GM12878 (cell line): ENCODE measurements at regions not wholly inside any gene's neighbourhood (a gene's known extent, or its start where the extent isn't known, plus 50 kb on each side); places are given as distances from the start of the nearest gene placed in this dataset.

Experiments used
- ATAC-seq: fragments of 200-7000 bp; cut with Tn5 transposase; 3 replicates; pipeline ENCODE4 v1.9.1; 2020; ENCODE audit warnings: mild to moderate bottlenecking, moderate library complexity
- BruUV-seq: library from RNA; stranded (reverse); fragments of 400-500 nt; replicated peaks from 2 replicates; lab custom pipeline; 2021; lab: Mats Ljungman, UMichigan
- CTCF ChIA-PET: fragments of 300-600 bp; sonication (Branson Sonifier 250); formaldehyde crosslinking; extraction: SDS; loops from one replicate; lab custom pipeline; 2021; ENCODE audit warnings: inconsistent platforms; lab: Yijun Ruan, JAX
- POLR2A ChIA-PET: fragments of 350-600 bp; formaldehyde crosslinking; extraction: SDS; loops from one replicate; lab custom pipeline; 2021; ENCODE audit warnings: inconsistent platforms; lab: Charles Lee
- RAD21 ChIA-PET: fragments of 300-600 bp; sonication (Branson Sonifier 250); formaldehyde crosslinking; loops from one replicate; lab custom pipeline; 2023; ENCODE audit warnings: antibody characterized with exemption; ENCODE audit not compliant: unreplicated experiment; lab: Charles Lee
- SMC1A ChIA-PET: fragments of 300-600 bp; sonication (Branson Sonifier 250); formaldehyde crosslinking; loops from one replicate; lab custom pipeline; 2023; ENCODE audit not compliant: unreplicated experiment, uncharacterized antibody; lab: Charles Lee
- DNase-seq: peaks from one replicate; pipeline ENCODE4 v3.0.0-alpha.2; 2011; ENCODE audit warnings: low read depth, low spot score
- FAIRE-seq: peaks from 3 replicates; lab custom pipeline; 2011; peaks lifted over from hg19 to GRCh38; lab: Jason Lieb, UNC
- H2AFZ ChIP-seq: 2 replicates; pipeline ENCODE4 v1.6.0; 2011; ENCODE audit warnings: low read depth, low read length, control low read depth; ENCODE audit not compliant: control insufficient read depth
- H3K27ac ChIP-seq: 2 replicates; pipeline ENCODE4 v1.5.1; 2011; ENCODE audit warnings: control low read depth; ENCODE audit not compliant: control insufficient read depth, insufficient read depth
- H3K27me3 ChIP-seq, 2 experiments: replicated peaks in 1 of 2; 2 replicates each; pipeline versions ENCODE4 v1.6.0 to v1.6.1; 2011; ENCODE audit warnings: low read length in 1 of 2; ENCODE audit not compliant: control insufficient read depth in 2 of 2, insufficient read depth in 2 of 2
- H3K36me3 ChIP-seq, 2 experiments: 2 replicates each; pipeline ENCODE4 v1.5.1; 2011; ENCODE audit warnings: low read length in 1 of 2; ENCODE audit not compliant: control insufficient read depth in 2 of 2, insufficient read depth in 2 of 2
- H3K4me1 ChIP-seq: 2 replicates; pipeline ENCODE4 v1.6.1; 2011; ENCODE audit warnings: mild to moderate bottlenecking, low read length, moderate library complexity, mixed read lengths; ENCODE audit not compliant: control insufficient read depth, insufficient read depth
- H3K4me2 ChIP-seq: 2 replicates; pipeline ENCODE4 v1.6.0; 2011; ENCODE audit warnings: control low read depth; ENCODE audit not compliant: control insufficient read depth, insufficient read depth
- H3K4me3 ChIP-seq: fragments of 200-600 bp; sonication (generic); 2 replicates; pipeline ENCODE4 v1.5.1; 2016
- H3K79me2 ChIP-seq: 2 replicates; pipeline ENCODE4 v1.6.0; 2011; ENCODE audit warnings: low read length; ENCODE audit not compliant: control insufficient read depth, insufficient read depth
- H3K9ac ChIP-seq: 2 replicates; pipeline ENCODE4 v1.8.0; 2011; ENCODE audit warnings: low read length, control low read depth, mixed read lengths; ENCODE audit not compliant: control insufficient read depth, insufficient read depth
- H3K9me3 ChIP-seq: replicated peaks from 3 replicates; pipeline ENCODE4 v1.5.1; 2011; ENCODE audit warnings: mild to moderate bottlenecking, low read length; ENCODE audit not compliant: control insufficient read depth, insufficient read depth
- H4K20me1 ChIP-seq: 2 replicates; pipeline ENCODE4 v1.6.0; 2011; ENCODE audit not compliant: control insufficient read depth, insufficient read depth
- BMI1 ChIP-seq: fragments of 450-650 bp; IDR thresholded peaks from 2 replicates; pipeline ENCODE4 v1.6.1; 2016; ENCODE audit warnings: mild to moderate bottlenecking, moderate library complexity, borderline replicate concordance
- JUND ChIP-seq: IDR thresholded peaks from 2 replicates; pipeline ENCODE4 v1.6.1; 2012; ENCODE audit warnings: low read depth, mild to moderate bottlenecking, low read length, improper control_type of control experiment, moderate library complexity
- NRF1 ChIP-seq: conservative IDR thresholded peaks from 2 replicates; pipeline ENCODE4 v1.6.1; 2011; ENCODE audit warnings: mild to moderate bottlenecking, low read depth, low read length, improper control_type of control experiment
- ZNF592 ChIP-seq: fragments of 450-650 bp; IDR thresholded peaks from 2 replicates; pipeline ENCODE4 v1.6.1; 2017; ENCODE audit warnings: mild to moderate bottlenecking, moderate library complexity
- WGBS: methylation state at CpG from one replicate; pipeline ENCODE4 v1.1.6; 2016; ENCODE audit warnings: low lambda C conversion rate; ENCODE audit not compliant: insufficient replicate concordance, insufficient coverage; ENCODE audit errors: missing lambda C conversion rate; 5-methylcytosine and 5-hydroxymethylcytosine counted together
- in situ Hi-C: fragments of 300-500 bp; cut with MboI; formaldehyde crosslinking; loops from 9 replicates; pipeline ENCODE4 v1.14.3; 2018; ENCODE audit warnings: mixed read lengths
- intact Hi-C: fragments of 100-400 bp; cut with micrococcal nuclease; formaldehyde crosslinking; loops from one replicate; pipeline ENCODE4 v1.14.2; 2022; ENCODE audit not compliant: unreplicated experiment
- TF ChIP-seq, protein P1 (sequence below): fragments of 450-650 bp; IDR thresholded peaks from 2 replicates; pipeline ENCODE4 v1.6.1; 2016; ENCODE audit warnings: mild to moderate bottlenecking

DNA sequence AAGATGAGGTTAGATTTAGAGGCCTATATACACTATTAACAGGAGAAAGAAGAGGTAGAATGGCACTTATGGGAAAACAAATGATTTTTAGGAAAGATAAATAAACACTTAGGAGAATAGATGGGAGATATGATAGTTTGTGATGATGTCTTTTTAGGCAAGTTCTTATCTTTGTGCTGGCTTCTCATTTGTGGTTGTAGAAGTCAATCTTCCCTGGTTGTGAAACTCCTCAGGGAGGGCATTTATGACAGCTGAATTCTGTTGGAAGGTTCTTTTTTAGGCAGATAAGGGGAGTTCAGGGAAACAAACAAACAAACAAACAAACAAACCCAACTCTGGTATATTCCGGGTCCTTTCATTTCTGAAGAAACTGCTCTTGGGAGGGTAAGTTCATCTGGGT lies 311.8 kb downstream of the AEBP2 start:
- DNase-seq (no peak), ATAC-seq (no peak), FAIRE-seq (no peak)
- TF ChIP-seq ZNF592 (no peak), NRF1 (no peak), JUND (no peak), BMI1 (no peak)
- TF ChIP-seq, protein P1, sequence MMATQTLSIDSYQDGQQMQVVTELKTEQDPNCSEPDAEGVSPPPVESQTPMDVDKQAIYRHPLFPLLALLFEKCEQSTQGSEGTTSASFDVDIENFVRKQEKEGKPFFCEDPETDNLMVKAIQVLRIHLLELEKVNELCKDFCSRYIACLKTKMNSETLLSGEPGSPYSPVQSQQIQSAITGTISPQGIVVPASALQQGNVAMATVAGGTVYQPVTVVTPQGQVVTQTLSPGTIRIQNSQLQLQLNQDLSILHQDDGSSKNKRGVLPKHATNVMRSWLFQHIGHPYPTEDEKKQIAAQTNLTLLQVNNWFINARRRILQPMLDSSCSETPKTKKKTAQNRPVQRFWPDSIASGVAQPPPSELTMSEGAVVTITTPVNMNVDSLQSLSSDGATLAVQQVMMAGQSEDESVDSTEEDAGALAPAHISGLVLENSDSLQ, result no peak
- Histone ChIP-seq H2AFZ (no peak overlapping the region), H3K4me2 (no peak overlapping the region), H3K4me3 (no peak overlapping the region), H3K9ac (no peak overlapping the region), H3K9me3 (no peaks in the 10 kb centered on the region; the same call in 2 of the 3 replicates), H3K79me2 (no peaks in the 10 kb centered on the region), H3K36me3 (no peaks in the 10 kb centered on the region), H4K20me1 (no peaks in the 10 kb centered on the region), H3K27ac (no peak overlapping the region), H3K4me1 (no peaks in the 10 kb centered on the region), H3K27me3 (no peaks in the 10 kb centered on the region)
- RAD21 ChIA-PET, result no interaction called here
- CTCF ChIA-PET, result no interaction called here
- WGBS, result 100% methylated on average over 1 of the region's 1 CpG
- intact Hi-C loops, result no loop called here
- in situ Hi-C loops, result no loop called here
- POLR2A ChIA-PET, result no interaction called here
- BruUV-seq, result no TSS peak
- SMC1A ChIA-PET, result no interaction called here
